ENCODE measurements at regions not wholly inside any gene's neighbourhood (a gene's known extent, or its start where the extent isn't known, plus 50 kb on each side); places are given as distances from the start of the nearest gene placed in this dataset.

GRCh38 chr3:63086190-63086589 is 191.9 kb upstream of the SYNPR start:
- TF ChIP-seq CTCF (IDR thresholded peaks at IDR 0.05) (no peak), POLR2AphosphoS5 (IDR thresholded peaks at IDR 0.05; ENCODE audit: low read depth, low read length) (no peak), TCF7L2 (IDR thresholded peaks at IDR 0.05; ENCODE audit: low read depth, low read length) (no peak)

All from Panc1 (cell line).